ENCODE measurements at regions not wholly inside any gene's neighbourhood (a gene's known extent, or its start where the extent isn't known, plus 50 kb on each side); places are given as distances from the start of the nearest gene placed in this dataset.

- no peak for DNase-seq
These were observed 492.3 kb downstream of the MRPL39 start for GRCh38 chr21:25115021-25115420.

GRCh38 chr21:25107708-25108107 is 499.6 kb downstream of the MRPL39 start:
- DNase-seq, result no peak

- no peak for DNase-seq
These were observed 503.6 kb downstream of the MRPL39 start for GRCh38 chr21:25103500-25104207.

GRCh38 chr21:25097648-25098047 is 509.6 kb downstream of the MRPL39 start:
- no peak for DNase-seq

GRCh38 chr21:25094695-25095094 is 512.6 kb downstream of the MRPL39 start:
- no peak for DNase-seq

GRCh38 chr21:25092441-25093011 is 514.8 kb downstream of the MRPL39 start:
- DNase-seq, result no peak

GRCh38 chr21:25081096-25081495 is 526.2 kb downstream of the MRPL39 start:
- no peak for DNase-seq

GRCh38 chr21:25080661-25081060 is 526.6 kb downstream of the MRPL39 start:
- DNase-seq, result no peak

GRCh38 chr21:25080141-25080540 is 527.1 kb downstream of the MRPL39 start:
- peak in 1 of 3 experiments; percentile 11 for DNase-seq

GRCh38 chr21:25079053-25079452 is 528.2 kb downstream of the MRPL39 start:
- DNase-seq, result no peak

- DNase-seq, result no peak
These were observed 545.2 kb downstream of the MRPL39 start for GRCh38 chr21:25062061-25062460.

GRCh38 chr21:25054689-25055088 is 552.6 kb downstream of the MRPL39 start:
- DNase-seq, result no peak

GRCh38 chr21:25039461-25040380 is 567.6 kb downstream of the MRPL39 start:
- DNase-seq, result peak in 2 of 3 experiments; percentile 76 to 93

- DNase-seq, result no peak
These were observed 570.5 kb downstream of the MRPL39 start for GRCh38 chr21:25036775-25037174.

GRCh38 chr21:25031750-25032149 is 575.5 kb downstream of the MRPL39 start:
- DNase-seq, result no peak

GRCh38 chr21:25029580-25029979 is 577.7 kb downstream of the MRPL39 start:
- no peak for DNase-seq

- no peak for DNase-seq
These were observed 581.7 kb downstream of the MRPL39 start for GRCh38 chr21:25025596-25025995.

- DNase-seq, result no peak
These were observed 582.6 kb downstream of the MRPL39 start for GRCh38 chr21:25024639-25025038.

GRCh38 chr21:25005388-25005787 is 601.9 kb downstream of the MRPL39 start:
- no peak for DNase-seq

- DNase-seq, result no peak
These were observed 604.6 kb downstream of the MRPL39 start for GRCh38 chr21:25002676-25003075.

GRCh38 chr21:24995216-24995615 is 612.1 kb downstream of the MRPL39 start:
- DNase-seq, result no peak

GRCh38 chr21:24994717-24995116 is 612.6 kb downstream of the MRPL39 start:
- no peak for DNase-seq

- DNase-seq, result no peak
These were observed 617.8 kb downstream of the MRPL39 start for GRCh38 chr21:24989516-24989915.

GRCh38 chr21:24988941-24989340 is 618.3 kb downstream of the MRPL39 start:
- no peak for DNase-seq

Measured in NCI-H1417 (cell line).